ENCODE measurements at regions not wholly inside any gene's neighbourhood (a gene's known extent, or its start where the extent isn't known, plus 50 kb on each side); places are given as distances from the start of the nearest gene placed in this dataset.

- Histone ChIP-seq H3K4me1 (ENCODE audit: control insufficient read depth in 2 of 2, insufficient read depth in 2 of 2, low read length in 2 of 2) (peaks cover 16 to 31% of the 10 kb centered on the region in 2 donors), H3K4me3 (ENCODE audit: low read length in 2 of 2) (no peak overlapping the region), H3K9me3 (ENCODE audit: control insufficient read depth in 2 of 2, low read length in 2 of 2) (no peaks in the 10 kb centered on the region), H3K9ac (ENCODE audit: low read depth in 1 of 2, low read length in 2 of 2) (no peak overlapping the region), H3K27ac (ENCODE audit: low read depth in 2 of 2, low read length in 2 of 2) (no peak overlapping the region), H3K27me3 (ENCODE audit: control insufficient read depth in 2 of 2, insufficient read depth in 2 of 2, low read length in 2 of 2) (no peaks in the 10 kb centered on the region), H3K36me3 (ENCODE audit: control insufficient read depth in 2 of 2, insufficient read depth in 2 of 2, low read length in 2 of 2) (no peaks in the 10 kb centered on the region)
These were observed 192.6 kb upstream of the ID2 start for GRCh38 chr2:8489221-8489620.

- H3K27me3 ChIP-seq (ENCODE audit: control insufficient read depth in 2 of 2, insufficient read depth in 2 of 2, low read length in 2 of 2): no peaks in the 10 kb centered on the region
- no peak overlapping the region for H3K4me3 ChIP-seq (ENCODE audit: low read length in 2 of 2)
- no peak overlapping the region for H3K27ac ChIP-seq (ENCODE audit: low read depth in 2 of 2, low read length in 2 of 2)
- H3K4me1 ChIP-seq (ENCODE audit: control insufficient read depth in 2 of 2, insufficient read depth in 2 of 2, low read length in 2 of 2): peaks cover 20 to 33% of the 10 kb centered on the region in 2 donors
- no peak overlapping the region for H3K9ac ChIP-seq (ENCODE audit: low read depth in 1 of 2, low read length in 2 of 2)
- no peaks in the 10 kb centered on the region for H3K9me3 ChIP-seq (ENCODE audit: control insufficient read depth in 2 of 2, low read length in 2 of 2)
- H3K36me3 ChIP-seq (ENCODE audit: control insufficient read depth in 2 of 2, insufficient read depth in 2 of 2, low read length in 2 of 2): no peaks in the 10 kb centered on the region
These were observed 192.1 kb upstream of the ID2 start for GRCh38 chr2:8489751-8490150.

- peaks cover 24 to 38% of the 10 kb centered on the region in 2 donors for H3K4me1 ChIP-seq (ENCODE audit: control insufficient read depth in 2 of 2, insufficient read depth in 2 of 2, low read length in 2 of 2)
- H3K9me3 ChIP-seq (ENCODE audit: control insufficient read depth in 2 of 2, low read length in 2 of 2): no peaks in the 10 kb centered on the region
- no peak overlapping the region for H3K27ac ChIP-seq (ENCODE audit: low read depth in 2 of 2, low read length in 2 of 2)
These were observed 191.6 kb upstream of the ID2 start for GRCh38 chr2:8490166-8490721.

GRCh38 chr2:8491296-8492027 is 190.4 kb upstream of the ID2 start:
- Histone ChIP-seq H3K4me3 (ENCODE audit: low read length in 2 of 2) (no peak overlapping the region), H3K36me3 (ENCODE audit: control insufficient read depth in 2 of 2, insufficient read depth in 2 of 2, low read length in 2 of 2) (no peaks in the 10 kb centered on the region), H3K27me3 (ENCODE audit: control insufficient read depth in 2 of 2, insufficient read depth in 2 of 2, low read length in 2 of 2) (no peaks in the 10 kb centered on the region), H3K27ac (ENCODE audit: low read depth in 2 of 2, low read length in 2 of 2) (peak overlapping the region in 1 of 2 donors; percentile 10), H3K9me3 (ENCODE audit: control insufficient read depth in 2 of 2, low read length in 2 of 2) (no peaks in the 10 kb centered on the region), H3K9ac (ENCODE audit: low read depth in 1 of 2, low read length in 2 of 2) (no peak overlapping the region), H3K4me1 (ENCODE audit: control insufficient read depth in 2 of 2, insufficient read depth in 2 of 2, low read length in 2 of 2) (peaks cover 34 to 49% of the 10 kb centered on the region in 2 donors)

More at GRCh38 chr2:8490166-8490721, 191.6 kb upstream of the ID2 start:
- no peak overlapping the region for H3K4me3 ChIP-seq (ENCODE audit: low read length in 2 of 2)
- no peaks in the 10 kb centered on the region for H3K36me3 ChIP-seq (ENCODE audit: control insufficient read depth in 2 of 2, insufficient read depth in 2 of 2, low read length in 2 of 2)
- H3K27me3 ChIP-seq (ENCODE audit: control insufficient read depth in 2 of 2, insufficient read depth in 2 of 2, low read length in 2 of 2): no peaks in the 10 kb centered on the region
- no peak overlapping the region for H3K9ac ChIP-seq (ENCODE audit: low read depth in 1 of 2, low read length in 2 of 2)

- H3K4me3 ChIP-seq (ENCODE audit: low read length in 2 of 2): no peak overlapping the region
- H3K9ac ChIP-seq (ENCODE audit: low read depth in 1 of 2, low read length in 2 of 2): peak overlapping the region; percentile 24 to 42
- peak overlapping the region; percentile 66 to 73 for H3K27ac ChIP-seq (ENCODE audit: low read depth in 2 of 2, low read length in 2 of 2)
- H3K9me3 ChIP-seq (ENCODE audit: control insufficient read depth in 2 of 2, low read length in 2 of 2): no peaks in the 10 kb centered on the region
- H3K36me3 ChIP-seq (ENCODE audit: control insufficient read depth in 2 of 2, insufficient read depth in 2 of 2, low read length in 2 of 2): no peaks in the 10 kb centered on the region
- no peaks in the 10 kb centered on the region for H3K27me3 ChIP-seq (ENCODE audit: control insufficient read depth in 2 of 2, insufficient read depth in 2 of 2, low read length in 2 of 2)
- peaks cover 37 to 54% of the 10 kb centered on the region in 2 donors for H3K4me1 ChIP-seq (ENCODE audit: control insufficient read depth in 2 of 2, insufficient read depth in 2 of 2, low read length in 2 of 2)
These were observed 187.7 kb upstream of the ID2 start for GRCh38 chr2:8494151-8494550.

- peaks cover 37 to 56% of the 10 kb centered on the region in 2 donors for H3K4me1 ChIP-seq (ENCODE audit: control insufficient read depth in 2 of 2, insufficient read depth in 2 of 2, low read length in 2 of 2)
- peak overlapping the region; percentile 66 to 73 for H3K27ac ChIP-seq (ENCODE audit: low read depth in 2 of 2, low read length in 2 of 2)
- no peaks in the 10 kb centered on the region for H3K36me3 ChIP-seq (ENCODE audit: control insufficient read depth in 2 of 2, insufficient read depth in 2 of 2, low read length in 2 of 2)
These were observed 187.3 kb upstream of the ID2 start for GRCh38 chr2:8494589-8494988.

GRCh38 chr2:8495189-8495989 is 186.5 kb upstream of the ID2 start:
- Histone ChIP-seq H3K27me3 (ENCODE audit: control insufficient read depth in 2 of 2, insufficient read depth in 2 of 2, low read length in 2 of 2) (no peaks in the 10 kb centered on the region), H3K4me3 (ENCODE audit: low read length in 2 of 2) (no peak overlapping the region), H3K9ac (ENCODE audit: low read depth in 1 of 2, low read length in 2 of 2) (no peak overlapping the region), H3K4me1 (ENCODE audit: control insufficient read depth in 2 of 2, insufficient read depth in 2 of 2, low read length in 2 of 2) (peaks cover 44 to 59% of the 10 kb centered on the region in 2 donors), H3K27ac (ENCODE audit: low read depth in 2 of 2, low read length in 2 of 2) (peak overlapping the region in 1 of 2 donors; percentile 66), H3K36me3 (ENCODE audit: control insufficient read depth in 2 of 2, insufficient read depth in 2 of 2, low read length in 2 of 2) (no peaks in the 10 kb centered on the region), H3K9me3 (ENCODE audit: control insufficient read depth in 2 of 2, low read length in 2 of 2) (no peaks in the 10 kb centered on the region)

More at GRCh38 chr2:8494589-8494988, 187.3 kb upstream of the ID2 start:
- Histone ChIP-seq H3K4me3 (ENCODE audit: low read length in 2 of 2) (no peak overlapping the region), H3K27me3 (ENCODE audit: control insufficient read depth in 2 of 2, insufficient read depth in 2 of 2, low read length in 2 of 2) (no peaks in the 10 kb centered on the region), H3K9ac (ENCODE audit: low read depth in 1 of 2, low read length in 2 of 2) (peak overlapping the region in 1 of 2 donors; percentile 1), H3K9me3 (ENCODE audit: control insufficient read depth in 2 of 2, low read length in 2 of 2) (no peaks in the 10 kb centered on the region)

GRCh38 chr2:8496079-8496478 is 185.8 kb upstream of the ID2 start:
- H3K4me1 ChIP-seq (ENCODE audit: control insufficient read depth in 2 of 2, insufficient read depth in 2 of 2, low read length in 2 of 2): peaks cover 50 to 64% of the 10 kb centered on the region in 2 donors

GRCh38 chr2:8496617-8497016 is 185.2 kb upstream of the ID2 start:
- H3K4me3 ChIP-seq (ENCODE audit: low read length in 2 of 2): no peak overlapping the region
- no peaks in the 10 kb centered on the region for H3K9me3 ChIP-seq (ENCODE audit: control insufficient read depth in 2 of 2, low read length in 2 of 2)
- no peaks in the 10 kb centered on the region for H3K36me3 ChIP-seq (ENCODE audit: control insufficient read depth in 2 of 2, insufficient read depth in 2 of 2, low read length in 2 of 2)
- peak overlapping the region in 1 of 2 donors; percentile 4 for H3K9ac ChIP-seq (ENCODE audit: low read depth in 1 of 2, low read length in 2 of 2)
- H3K4me1 ChIP-seq (ENCODE audit: control insufficient read depth in 2 of 2, insufficient read depth in 2 of 2, low read length in 2 of 2): peaks cover 50 to 63% of the 10 kb centered on the region in 2 donors
- no peaks in the 10 kb centered on the region for H3K27me3 ChIP-seq (ENCODE audit: control insufficient read depth in 2 of 2, insufficient read depth in 2 of 2, low read length in 2 of 2)
- H3K27ac ChIP-seq (ENCODE audit: low read depth in 2 of 2, low read length in 2 of 2): no peak overlapping the region

More at GRCh38 chr2:8496079-8496478, 185.8 kb upstream of the ID2 start:
- Histone ChIP-seq H3K9ac (ENCODE audit: low read depth in 1 of 2, low read length in 2 of 2) (peak overlapping the region in 1 of 2 donors; percentile 4), H3K9me3 (ENCODE audit: control insufficient read depth in 2 of 2, low read length in 2 of 2) (no peaks in the 10 kb centered on the region), H3K27me3 (ENCODE audit: control insufficient read depth in 2 of 2, insufficient read depth in 2 of 2, low read length in 2 of 2) (no peaks in the 10 kb centered on the region), H3K27ac (ENCODE audit: low read depth in 2 of 2, low read length in 2 of 2) (no peak overlapping the region), H3K36me3 (ENCODE audit: control insufficient read depth in 2 of 2, insufficient read depth in 2 of 2, low read length in 2 of 2) (no peaks in the 10 kb centered on the region), H3K4me3 (ENCODE audit: low read length in 2 of 2) (no peak overlapping the region)

GRCh38 chr2:8498994-8499393 is 182.9 kb upstream of the ID2 start:
- Histone ChIP-seq H3K27ac (ENCODE audit: low read depth in 2 of 2, low read length in 2 of 2) (no peak overlapping the region), H3K36me3 (ENCODE audit: control insufficient read depth in 2 of 2, insufficient read depth in 2 of 2, low read length in 2 of 2) (no peaks in the 10 kb centered on the region), H3K27me3 (ENCODE audit: control insufficient read depth in 2 of 2, insufficient read depth in 2 of 2, low read length in 2 of 2) (no peaks in the 10 kb centered on the region), H3K4me3 (ENCODE audit: low read length in 2 of 2) (no peak overlapping the region), H3K4me1 (ENCODE audit: control insufficient read depth in 2 of 2, insufficient read depth in 2 of 2, low read length in 2 of 2) (peaks cover 40 to 45% of the 10 kb centered on the region in 2 donors), H3K9ac (ENCODE audit: low read depth in 1 of 2, low read length in 2 of 2) (no peak overlapping the region), H3K9me3 (ENCODE audit: control insufficient read depth in 2 of 2, low read length in 2 of 2) (no peaks in the 10 kb centered on the region)
